ENCODE measurements at regions not wholly inside any gene's neighbourhood (a gene's known extent, or its start where the extent isn't known, plus 50 kb on each side); places are given as distances from the start of the nearest gene placed in this dataset.

DNA sequence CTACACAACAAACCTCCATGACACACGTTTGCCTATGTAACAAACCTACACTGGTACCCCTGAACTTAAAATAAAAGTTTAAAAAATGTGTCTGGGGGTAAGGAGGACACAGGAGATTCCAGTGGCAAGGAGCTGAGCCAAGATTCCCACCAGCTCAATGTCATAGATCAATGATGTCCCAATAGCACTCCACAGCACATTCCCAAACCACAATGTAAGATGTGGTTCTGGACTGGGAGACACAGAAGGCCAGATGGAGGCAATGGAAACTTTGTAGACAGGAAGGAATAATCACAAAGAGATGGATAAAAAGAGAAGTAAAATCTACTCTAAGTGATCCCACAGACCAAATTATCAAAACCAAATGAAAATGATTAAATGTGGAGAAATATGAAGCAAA, 312.4 kb upstream of the SOX11 start:
- TF ChIP-seq POLR2A (IDR thresholded peaks at IDR 0.05; ENCODE audit: low read length) (no peak), GATA1 (IDR thresholded peaks at IDR 0.05; ENCODE audit: low read depth, low read length) (no peak)
